IMR-90 (cell line): ENCODE measurements at regions not wholly inside any gene's neighbourhood (a gene's known extent, or its start where the extent isn't known, plus 50 kb on each side); places are given as distances from the start of the nearest gene placed in this dataset.

Source experiments
- ATAC-seq: fragments of 200-7000 bp; cut with Tn5 transposase; 2 replicates; pipeline ENCODE4 v1.9.1; 2020; ENCODE audit warnings: low read depth, mild to moderate bottlenecking, moderate library complexity
- BruUV-seq: library from RNA; stranded (reverse); fragments of 400-500 nt; replicated peaks from 2 replicates; lab custom pipeline; 2021; lab: Mats Ljungman, UMichigan
- CTCF ChIA-PET: fragments of 300-600 bp; formaldehyde crosslinking; extraction: SDS; loops from one replicate; lab custom pipeline; 2021; ENCODE audit warnings: antibody characterized with exemption; lab: Yijun Ruan, JAX
- POLR2A ChIA-PET: fragments of 300-600 bp; sonication (Branson Sonifier 250); formaldehyde crosslinking; loops from one replicate; lab custom pipeline; 2022; ENCODE audit warnings: antibody characterized with exemption; ENCODE audit not compliant: unreplicated experiment; lab: Charles Lee
- DNase-seq: peaks from one replicate; pipeline ENCODE4 v3.0.0; 2013
- H2AFZ ChIP-seq: replicated peaks from 2 replicates; pipeline ENCODE3; 2013; ENCODE audit warnings: low read length, mild to moderate bottlenecking; ENCODE audit not compliant: poor library complexity
- H2AK5ac ChIP-seq: 2 replicates; pipeline ENCODE4 v1.6.1; 2013; ENCODE audit warnings: low read depth, low read length, inconsistent platforms
- H2AK9ac ChIP-seq: replicated peaks from 2 replicates; pipeline ENCODE3; 2013; ENCODE audit warnings: mild to moderate bottlenecking, low read depth, low read length, moderate library complexity; ENCODE audit not compliant: poor library complexity
- H2BK120ac ChIP-seq: 2 replicates; pipeline ENCODE4 v1.6.1; 2013; ENCODE audit warnings: low read depth, low read length, inconsistent platforms
- H2BK15ac ChIP-seq: 3 replicates; pipeline ENCODE4 v1.6.1; 2013; ENCODE audit warnings: low read depth, low read length, inconsistent platforms
- H2BK20ac ChIP-seq: 2 replicates; pipeline ENCODE4 v1.6.1; 2013; ENCODE audit warnings: low read depth, mild to moderate bottlenecking, inconsistent platforms, low read length, moderate library complexity
- H2BK5ac ChIP-seq: 2 replicates; pipeline ENCODE4 v1.6.1; 2013; ENCODE audit warnings: mild to moderate bottlenecking, low read depth, low read length, inconsistent platforms; ENCODE audit not compliant: poor library complexity, severe bottlenecking
- H3K14ac ChIP-seq: replicated peaks from 2 replicates; pipeline ENCODE4 v1.6.1; 2013; ENCODE audit warnings: low read depth, low read length, inconsistent platforms
- H3K18ac ChIP-seq: 2 replicates; pipeline ENCODE4 v1.6.1; 2013; ENCODE audit warnings: low read depth, low read length, control low read depth
- H3K23ac ChIP-seq: 2 replicates; pipeline ENCODE4 v1.6.1; 2013; ENCODE audit warnings: low read depth, low read length, inconsistent platforms
- H3K27ac ChIP-seq: 2 replicates; pipeline ENCODE4 v1.5.1; 2013; ENCODE audit warnings: mild to moderate bottlenecking, control low read depth, low read length; ENCODE audit not compliant: insufficient read depth
- H3K27me3 ChIP-seq: 2 replicates; pipeline ENCODE4 v1.6.1; 2013; ENCODE audit warnings: low read length; ENCODE audit not compliant: control insufficient read depth, insufficient read depth
- H3K36me3 ChIP-seq: 2 replicates; pipeline ENCODE4 v1.6.1; 2013; ENCODE audit warnings: low read length, mixed read lengths; ENCODE audit not compliant: control insufficient read depth, insufficient read depth
- H3K4ac ChIP-seq: 2 replicates; pipeline ENCODE4 v1.6.1; 2013; ENCODE audit warnings: low read depth, low read length, inconsistent platforms
- H3K4me1 ChIP-seq: 2 replicates; pipeline ENCODE4 v1.6.1; 2013; ENCODE audit warnings: low read length, mixed read lengths; ENCODE audit not compliant: control insufficient read depth, insufficient read depth
- H3K4me2 ChIP-seq: 2 replicates; pipeline ENCODE4 v1.6.1; 2013; ENCODE audit warnings: low read depth, mild to moderate bottlenecking, control low read depth, low read length, moderate library complexity
- H3K4me3 ChIP-seq: 2 replicates; pipeline ENCODE4 v1.5.1; 2013; ENCODE audit warnings: low read depth, mild to moderate bottlenecking, control low read depth, low read length, moderate library complexity; ENCODE audit not compliant: insufficient read depth
- H3K56ac ChIP-seq: 2 replicates; pipeline ENCODE4 v1.6.1; 2013; ENCODE audit warnings: low read length, inconsistent platforms; ENCODE audit not compliant: insufficient read depth; ENCODE audit errors: extremely low read depth
- H3K79me1 ChIP-seq, 2 experiments: 2 replicates each; pipeline ENCODE4 v1.6.1; 2013; ENCODE audit warnings: low read length in 2 of 2, inconsistent platforms in 1 of 2, low read depth in 1 of 2
- H3K9ac ChIP-seq: 2 replicates; pipeline ENCODE4 v1.6.1; 2013; ENCODE audit warnings: low read depth, low read length, control low read depth
- H3K9me1 ChIP-seq: 2 replicates; pipeline ENCODE4 v1.6.1; 2013; ENCODE audit warnings: low read length, inconsistent platforms; ENCODE audit not compliant: insufficient read depth
- H3K9me3 ChIP-seq: 2 replicates; pipeline ENCODE4 v1.6.1; 2013; ENCODE audit warnings: low read length; ENCODE audit not compliant: control insufficient read depth, insufficient read depth
- H4K20me1 ChIP-seq: 2 replicates; pipeline ENCODE4 v1.6.1; 2013; ENCODE audit warnings: low read length, inconsistent platforms; ENCODE audit not compliant: insufficient read depth
- H4K5ac ChIP-seq: 2 replicates; pipeline ENCODE4 v1.6.1; 2013; ENCODE audit warnings: mild to moderate bottlenecking, low read depth, low read length, control low read depth
- H4K8ac ChIP-seq, 2 experiments: 2 replicates each; pipeline ENCODE4 v1.6.1; 2013; ENCODE audit warnings: low read depth in 2 of 2, low read length in 2 of 2, control low read depth in 1 of 2, inconsistent platforms in 1 of 2
- H4K91ac ChIP-seq: 2 replicates; pipeline ENCODE4 v1.6.1; 2013; ENCODE audit warnings: low read depth, low read length, inconsistent platforms; ENCODE audit not compliant: insufficient read depth
- BHLHE40 ChIP-seq: fragments of 150-350 bp; IDR thresholded peaks from 2 replicates; pipeline ENCODE4 v1.6.1; 2016; ENCODE audit warnings: mild to moderate bottlenecking, low read depth, low read length
- FOS ChIP-seq: fragments of 150-350 bp; IDR thresholded peaks from 2 replicates; pipeline ENCODE4 v1.6.1; 2016; ENCODE audit warnings: low read depth, low read length
- MAZ ChIP-seq: IDR thresholded peaks from 2 replicates; pipeline ENCODE4 v1.6.1; 2012; ENCODE audit warnings: low read depth, mild to moderate bottlenecking, low read length, improper control_type of control experiment, moderate library complexity, borderline replicate concordance
- NFE2L2 ChIP-seq: fragments of 150-350 bp; IDR thresholded peaks from 2 replicates; pipeline ENCODE4 v1.6.1; 2016; ENCODE audit warnings: low read depth, mild to moderate bottlenecking, low read length
- POLR2A ChIP-seq: IDR thresholded peaks from 2 replicates; pipeline ENCODE4 v1.6.1; 2012; ENCODE audit warnings: mild to moderate bottlenecking, low read depth, low read length
- RCOR1 ChIP-seq: IDR thresholded peaks from 2 replicates; pipeline ENCODE4 v1.6.1; 2012; ENCODE audit warnings: mild to moderate bottlenecking, low read length, improper control_type of control experiment; ENCODE audit not compliant: insufficient replicate concordance
- RFX5 ChIP-seq: IDR thresholded peaks from 2 replicates; pipeline ENCODE4 v1.8.0; 2012; ENCODE audit warnings: low read depth, mild to moderate bottlenecking, low read length, moderate library complexity
- SMC3 ChIP-seq: fragments of 150-350 bp; IDR thresholded peaks from 2 replicates; pipeline ENCODE4 v1.6.1; 2016; ENCODE audit warnings: low read depth, mild to moderate bottlenecking, antibody characterized with exemption, low read length, moderate library complexity
- WGBS, 2 experiments: methylation state at CpG; one replicate each; pipeline versions ENCODE4 v1.1.5 to v1.1.7; 2013; ENCODE audit warnings: missing lambda C conversion rate in 2 of 2; ENCODE audit not compliant: insufficient read length in 1 of 2; ENCODE audit errors: extremely low coverage in 2 of 2; 5-methylcytosine and 5-hydroxymethylcytosine counted together
- dilution Hi-C: fragments of 300-500 bp; cut with HindIII; formaldehyde crosslinking; loops from one replicate; pipeline ENCODE4 v1.14.3; 2018; ENCODE audit warnings: low sequenced_read_pairs; ENCODE audit not compliant: unreplicated experiment
- in situ Hi-C: fragments of 300-500 bp; cut with MboI; formaldehyde crosslinking; loops from 3 replicates; pipeline ENCODE4 v1.14.3; 2019; ENCODE audit warnings: low sequenced_read_pairs, inconsistent platforms, mixed read lengths
- intact Hi-C: fragments of 100-400 bp; cut with micrococcal nuclease; formaldehyde crosslinking; loops from 2 replicates; pipeline ENCODE4 v1.10.0; 2022
- TF ChIP-seq, protein P1 (sequence below): fragments of 150-350 bp; IDR thresholded peaks from 2 replicates; pipeline ENCODE4 v1.6.1; 2017; ENCODE audit warnings: mild to moderate bottlenecking, antibody characterized with exemption, low read length, low read depth

DNA sequence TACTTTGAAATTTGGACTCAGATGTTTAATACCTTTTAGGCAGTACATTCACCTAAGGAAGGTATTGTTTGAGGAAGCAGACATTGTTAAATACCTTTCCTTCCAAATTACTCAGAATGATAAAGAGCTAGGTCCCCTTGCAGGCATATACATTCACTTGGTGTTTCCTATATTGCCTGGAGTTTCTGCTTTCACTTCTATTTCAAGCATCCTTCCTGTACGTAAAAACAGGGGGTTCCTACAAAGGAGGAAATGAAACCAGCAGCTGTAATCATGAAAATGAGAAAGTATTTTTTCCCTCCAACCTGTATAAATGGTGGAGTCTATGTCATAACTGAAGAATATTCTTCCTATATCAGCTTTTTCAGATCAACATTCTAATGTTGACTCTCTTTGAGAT, 90.4 kb upstream of the RASGEF1B start:
- Histone ChIP-seq H2AFZ (no peak overlapping the region), H3K36me3 (no peaks in the 10 kb centered on the region), H3K27ac (no peak overlapping the region), H3K27me3 (no peaks in the 10 kb centered on the region), H2BK15ac (no peak overlapping the region), H3K4me3 (no peak overlapping the region), H2BK20ac (no peak overlapping the region), H3K4me1 (no peaks in the 10 kb centered on the region), H3K9me3 (no peaks in the 10 kb centered on the region), H3K56ac (no peak overlapping the region), H3K18ac (no peak overlapping the region), H2BK5ac (no peak overlapping the region), H3K4me2 (no peak overlapping the region), H3K9me1 (no peaks in the 10 kb centered on the region), H3K4ac (no peak overlapping the region), H2AK5ac (no peak overlapping the region), H2AK9ac (no peak overlapping the region), H4K8ac (no peak overlapping the region), H4K5ac (no peak overlapping the region), H4K91ac (no peak overlapping the region), H3K14ac (no peak overlapping the region), H3K79me1 (no peaks in the 10 kb centered on the region), H2BK120ac (no peak overlapping the region), H3K9ac (no peak overlapping the region), H4K20me1 (no peaks in the 10 kb centered on the region), H3K23ac (no peak overlapping the region)
- CTCF ChIA-PET, result no interaction called here
- DNase-seq (no peak), ATAC-seq (no peak)
- in situ Hi-C loops, result no loop called here
- TF ChIP-seq SMC3 (no peak), BHLHE40 (no peak), NFE2L2 (no peak), FOS (no peak), MAZ (no peak), POLR2A (no peak), RFX5 (no peak), RCOR1 (no peak)
- TF ChIP-seq, protein P1, sequence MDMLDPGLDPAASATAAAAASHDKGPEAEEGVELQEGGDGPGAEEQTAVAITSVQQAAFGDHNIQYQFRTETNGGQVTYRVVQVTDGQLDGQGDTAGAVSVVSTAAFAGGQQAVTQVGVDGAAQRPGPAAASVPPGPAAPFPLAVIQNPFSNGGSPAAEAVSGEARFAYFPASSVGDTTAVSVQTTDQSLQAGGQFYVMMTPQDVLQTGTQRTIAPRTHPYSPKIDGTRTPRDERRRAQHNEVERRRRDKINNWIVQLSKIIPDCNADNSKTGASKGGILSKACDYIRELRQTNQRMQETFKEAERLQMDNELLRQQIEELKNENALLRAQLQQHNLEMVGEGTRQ, result no peak
- POLR2A ChIA-PET, result no interaction called here
- BruUV-seq, result no TSS peak
- no CpG with 5 or more reads among the region's 1 CpG for WGBS, 2 experiments
- dilution Hi-C loops, result no loop called here
- intact Hi-C loops, result no loop called here
